CD14-positive monocyte (primary cell): ENCODE measurements at regions not wholly inside any gene's neighbourhood (a gene's known extent, or its start where the extent isn't known, plus 50 kb on each side); places are given as distances from the start of the nearest gene placed in this dataset.

ENCODE experiments used
- DNase-seq, 3 donors: peaks; one replicate each; pipeline ENCODE4 v3.0.0-alpha.2; 2011 to 2022
- H2AFZ ChIP-seq: 2 replicates; pipeline ENCODE4 v1.6.0; 2012; ENCODE audit warnings: mild to moderate bottlenecking, low read depth, low read length, inconsistent platforms; ENCODE audit not compliant: insufficient read depth, poor library complexity, severe bottlenecking
- H3K27ac ChIP-seq, 2 donors: 1 replicate in 1 of 2; 2 replicates in 1 of 2; pipeline ENCODE4 v1.5.1; 2012 to 2013; ENCODE audit warnings: low read length in 2 of 2, control low read depth in 1 of 2, inconsistent platforms in 1 of 2, low read depth in 1 of 2, mild to moderate bottlenecking in 1 of 2
- H3K27me3 ChIP-seq, 2 donors: one replicate each; pipeline versions ENCODE4 v1.6.0 to v1.6.1; 2011 to 2013; ENCODE audit warnings: low read length in 2 of 2; ENCODE audit not compliant: control insufficient read depth in 2 of 2, insufficient read depth in 2 of 2
- H3K36me3 ChIP-seq, 2 donors: replicated peaks in 1 of 2; 1 replicate in 1 of 2; 2 replicates in 1 of 2; pipeline versions ENCODE4 v1.5.1 to v1.6.1; 2012 to 2013; ENCODE audit warnings: low read length in 2 of 2, control low read depth in 1 of 2, inconsistent platforms in 1 of 2, mild to moderate bottlenecking in 1 of 2; ENCODE audit not compliant: insufficient read depth in 2 of 2, control insufficient read depth in 1 of 2
- H3K4me1 ChIP-seq, 2 donors: 1 replicate in 1 of 2; 2 replicates in 1 of 2; pipeline versions ENCODE4 v1.5.1 to v1.6.1; 2012 to 2013; ENCODE audit warnings: low read length in 2 of 2, control low read depth in 1 of 2, inconsistent platforms in 1 of 2, mild to moderate bottlenecking in 1 of 2, moderate library complexity in 1 of 2; ENCODE audit not compliant: insufficient read depth in 2 of 2, control insufficient read depth in 1 of 2
- H3K4me2 ChIP-seq: replicated peaks from 2 replicates; pipeline ENCODE3; 2012; ENCODE audit warnings: low read length, moderate library complexity, mild to moderate bottlenecking; ENCODE audit not compliant: poor library complexity, severe bottlenecking; ENCODE audit errors: extremely low read depth
- H3K4me3 ChIP-seq, 3 experiments: fragments of 200-600 bp in 1 of 3; sonication (generic) in 1 of 3; replicated peaks in 1 of 3; 1 replicate in 2 of 3; 2 replicates in 1 of 3; pipeline ENCODE4 v1.5.1; 2011 to 2013; ENCODE audit warnings: low read length in 3 of 3, mild to moderate bottlenecking in 3 of 3, control low read depth in 2 of 3, low read depth in 2 of 3, inconsistent platforms in 1 of 3, moderate library complexity in 1 of 3
- H3K79me2 ChIP-seq: 2 replicates; pipeline ENCODE4 v1.6.0; 2012; ENCODE audit warnings: mild to moderate bottlenecking, control low read depth, inconsistent platforms, low read length, moderate library complexity; ENCODE audit not compliant: insufficient read depth
- H3K9ac ChIP-seq: 2 replicates; pipeline ENCODE4 v1.6.0; 2017; ENCODE audit warnings: low read length, mild to moderate bottlenecking; ENCODE audit not compliant: insufficient read depth, poor library complexity, severe bottlenecking
- H3K9me3 ChIP-seq, 2 donors: replicated peaks in 1 of 2; 1 replicate in 1 of 2; 2 replicates in 1 of 2; pipeline versions ENCODE4 v1.5.1 to v1.6.1; 2012 to 2013; ENCODE audit warnings: low read length in 2 of 2, control low read depth in 1 of 2; ENCODE audit not compliant: control insufficient read depth in 1 of 2, insufficient read depth in 1 of 2
- H4K20me1 ChIP-seq: 2 replicates; pipeline ENCODE4 v1.6.0; 2012; ENCODE audit warnings: mild to moderate bottlenecking, low read length, control low read depth, moderate library complexity; ENCODE audit not compliant: insufficient read depth
- H3K27ac Mint-ChIP-seq, 7 donors: one replicate each; pipeline ENCODE4 v1.8.0; 2020; ENCODE audit warnings: mild to moderate bottlenecking in 7 of 7, mixed read lengths in 7 of 7, moderate library complexity in 6 of 7, inconsistent platforms in 2 of 7
- H3K27me3 Mint-ChIP-seq, 3 donors: one replicate each; pipeline ENCODE4 v1.8.0; 2021 to 2022; ENCODE audit warnings: low read depth in 3 of 3, mild to moderate bottlenecking in 3 of 3, mixed read lengths in 3 of 3, moderate library complexity in 3 of 3, inconsistent platforms in 1 of 3
- H3K36me3 Mint-ChIP-seq, 2 donors: one replicate each; pipeline ENCODE4 v1.8.0; 2020; ENCODE audit warnings: mixed read lengths in 2 of 2, inconsistent platforms in 1 of 2, mild to moderate bottlenecking in 1 of 2
- H3K4me1 Mint-ChIP-seq: one replicate; pipeline ENCODE4 v1.8.0; 2020; ENCODE audit warnings: mild to moderate bottlenecking, mixed read lengths
- H3K4me3 Mint-ChIP-seq, 2 donors: one replicate each; pipeline ENCODE4 v1.8.0; 2020; ENCODE audit warnings: mild to moderate bottlenecking in 2 of 2, mixed read lengths in 2 of 2, moderate library complexity in 1 of 2
- H3K9me3 Mint-ChIP-seq, 7 donors: one replicate each; pipeline ENCODE4 v1.8.0; 2020 to 2022; ENCODE audit warnings: mixed read lengths in 7 of 7, mild to moderate bottlenecking in 6 of 7, moderate library complexity in 6 of 7, inconsistent platforms in 2 of 7
- CTCF ChIP-seq: fragments of 200-600 bp; IDR thresholded peaks from one replicate; pipeline ENCODE4 v1.8.0; 2022; ENCODE audit warnings: antibody characterized with exemption, mild to moderate bottlenecking
- WGBS: methylation state at CpG from one replicate; pipeline ENCODE4 v1.1.5; 2013; ENCODE audit warnings: missing lambda C conversion rate; ENCODE audit not compliant: insufficient coverage; 5-methylcytosine and 5-hydroxymethylcytosine counted together
- intact Hi-C, 2 donors: fragments of 100-400 bp; cut with micrococcal nuclease; formaldehyde crosslinking; loops; one replicate each; pipeline versions ENCODE4 v1.15.0 to v1.15.1; 2023

DNA sequence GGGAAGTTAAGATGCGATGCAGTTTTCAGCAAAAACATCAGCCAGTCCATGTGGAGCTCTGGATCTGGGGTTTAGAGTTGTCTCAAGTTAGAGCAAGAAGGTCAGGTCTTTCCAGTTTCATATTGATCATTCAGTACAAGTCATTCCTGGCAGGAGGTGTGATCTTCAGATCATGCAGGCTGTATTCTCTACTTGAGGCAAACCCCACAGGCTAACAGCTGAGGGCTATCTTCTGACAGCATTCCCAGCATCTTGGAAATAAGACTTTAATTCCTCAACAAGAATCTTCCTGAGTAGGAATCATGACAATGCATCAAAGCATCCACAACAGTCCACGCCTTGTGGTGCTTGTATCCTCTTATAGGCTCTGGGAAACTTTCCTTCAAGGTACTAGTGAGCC is 94.9 kb upstream of the ZNF438 start:
- no peak overlapping the region for H3K4me2 ChIP-seq
- WGBS: 100% methylated on average over 1 of the region's 2 CpGs

DNA sequence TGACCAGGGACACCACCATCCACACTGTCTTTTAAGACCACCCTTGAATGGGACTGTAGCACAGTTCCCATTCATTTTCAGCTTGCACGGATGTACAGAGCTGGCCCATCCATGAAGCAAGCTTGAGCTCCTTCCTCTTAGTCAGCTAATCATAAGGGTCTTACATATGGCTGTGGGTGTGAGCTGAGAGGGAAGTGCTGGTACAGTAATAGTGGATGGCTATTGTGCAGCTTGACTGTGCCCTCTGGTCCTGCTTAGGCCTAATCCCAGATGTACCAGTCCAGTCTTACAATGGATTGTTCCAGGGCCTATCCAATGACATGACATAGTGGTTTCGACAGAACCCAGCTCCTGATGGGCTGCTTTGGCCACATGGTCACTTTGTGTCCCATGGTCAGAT is 96.9 kb upstream of the ZNF438 start:
- no peak overlapping the region for H3K4me2 ChIP-seq
- H3K27me3 Mint-ChIP-seq: peaks cover 0 to 1% (median 0%) of the 10 kb centered on the region in 3 donors
- WGBS: 100% methylated on average over 1 of the region's 2 CpGs

More for the DNA sequence above, 94.9 kb upstream of the ZNF438 start:
- DNase-seq: no peak
- Histone ChIP-seq H2AFZ (no peak overlapping the region), H3K27ac (no peak overlapping the region), H3K4me3 (no peak overlapping the region), H3K9ac (no peak overlapping the region), H3K4me1 (no peaks in the 10 kb centered on the region), H4K20me1 (no peaks in the 10 kb centered on the region), H3K27me3 (no peaks in the 10 kb centered on the region), H3K9me3 (no peaks in the 10 kb centered on the region), H3K79me2 (no peaks in the 10 kb centered on the region), H3K36me3 (no peaks in the 10 kb centered on the region)
- intact Hi-C loops: no loop called here
- no peak for TF ChIP-seq CTCF
- H3K36me3 Mint-ChIP-seq: no peaks in the 10 kb centered on the region
- peaks cover 0 to 1% (median 0%) of the 10 kb centered on the region in 3 donors for H3K27me3 Mint-ChIP-seq
- no peaks in the 10 kb centered on the region for H3K4me1 Mint-ChIP-seq
- no peak overlapping the region for H3K27ac Mint-ChIP-seq
- H3K9me3 Mint-ChIP-seq: no peaks in the 10 kb centered on the region
- no peak overlapping the region for H3K4me3 Mint-ChIP-seq

More for the DNA sequence above, 96.9 kb upstream of the ZNF438 start:
- Histone ChIP-seq H3K9me3 (no peaks in the 10 kb centered on the region), H4K20me1 (no peaks in the 10 kb centered on the region), H3K9ac (no peak overlapping the region), H3K4me3 (no peak overlapping the region), H3K4me1 (peaks cover 4 to 7% of the 10 kb centered on the region in 2 donors), H3K27ac (no peak overlapping the region), H3K79me2 (no peaks in the 10 kb centered on the region), H3K36me3 (no peaks in the 10 kb centered on the region), H2AFZ (no peak overlapping the region), H3K27me3 (no peaks in the 10 kb centered on the region)
- Mint-ChIP-seq H3K4me3 (no peak overlapping the region), H3K27ac (no peak overlapping the region), H3K36me3 (no peaks in the 10 kb centered on the region), H3K4me1 (peaks cover 6% of the 10 kb centered on the region), H3K9me3 (no peaks in the 10 kb centered on the region)
- DNase-seq: no peak
- TF ChIP-seq CTCF: no peak
- intact Hi-C loops: no loop called here
